GM12878 (cell line): ENCODE measurements at regions not wholly inside any gene's neighbourhood (a gene's known extent, or its start where the extent isn't known, plus 50 kb on each side); places are given as distances from the start of the nearest gene placed in this dataset.

Experiments used
- BCL11A ChIP-seq: IDR thresholded peaks from 2 replicates; pipeline ENCODE4 v1.6.1; 2011; ENCODE audit warnings: low read depth, low read length
- EP300 ChIP-seq, 2 experiments: fragments of 150-350 bp in 1 of 2; IDR thresholded peaks; 2 replicates each; pipeline ENCODE4 v1.6.1; 2011 to 2012; ENCODE audit warnings: low read depth in 2 of 2, low read length in 2 of 2, borderline replicate concordance in 1 of 2, improper control_type of control experiment in 1 of 2, inconsistent platforms in 1 of 2; ENCODE audit not compliant: control insufficient read depth in 1 of 2
- EZH2 ChIP-seq: IDR thresholded peaks from 2 replicates; pipeline ENCODE4 v1.6.1; 2012; ENCODE audit warnings: low read depth, mild to moderate bottlenecking, control low read depth, inconsistent platforms, low read length, borderline replicate concordance; ENCODE audit not compliant: control insufficient read depth
- POLR2A ChIP-seq: IDR thresholded peaks from 2 replicates; pipeline ENCODE4 v1.6.1; 2011; ENCODE audit warnings: low read depth, mild to moderate bottlenecking, low read length
- SMC3 ChIP-seq: IDR thresholded peaks from 2 replicates; pipeline ENCODE4 v1.6.1; 2011; ENCODE audit warnings: low read length, improper control_type of control experiment, borderline replicate concordance
- TCF12 ChIP-seq: IDR thresholded peaks from 2 replicates; pipeline ENCODE4 v1.6.1; 2011; ENCODE audit warnings: low read depth, mild to moderate bottlenecking, low read length
- TF ChIP-seq, protein P1 (sequence below): IDR thresholded peaks from 2 replicates; pipeline ENCODE4 v1.6.1; 2012; ENCODE audit warnings: low read depth, low read length, improper control_type of control experiment
- TF ChIP-seq, protein P2 (sequence below): fragments of 450-650 bp; IDR thresholded peaks from 2 replicates; pipeline ENCODE4 v1.6.1; 2016; ENCODE audit warnings: mild to moderate bottlenecking
- TF ChIP-seq, protein P3 (sequence below): IDR thresholded peaks from 2 replicates; pipeline ENCODE4 v1.6.1; 2012; ENCODE audit warnings: low read length, inconsistent platforms
- TF ChIP-seq, protein P4 (sequence below), 3 experiments: IDR thresholded peaks in 2 of 3; conservative IDR thresholded peaks in 1 of 3; 2 replicates each; pipeline ENCODE4 v1.5.1; 2011; ENCODE audit warnings: low read depth in 3 of 3, low read length in 3 of 3, mild to moderate bottlenecking in 3 of 3, control low read depth in 2 of 3, moderate library complexity in 2 of 3, inconsistent platforms in 1 of 3, mixed read lengths in 1 of 3; ENCODE audit not compliant: control insufficient read depth in 2 of 3, insufficient read depth in 1 of 3; ENCODE audit errors: extremely low read depth in 1 of 3
- TF ChIP-seq, protein P5 (sequence below): fragments of 450-650 bp; IDR thresholded peaks from 2 replicates; pipeline ENCODE4 v1.6.1; 2017; ENCODE audit warnings: mild to moderate bottlenecking, moderate library complexity

DNA sequence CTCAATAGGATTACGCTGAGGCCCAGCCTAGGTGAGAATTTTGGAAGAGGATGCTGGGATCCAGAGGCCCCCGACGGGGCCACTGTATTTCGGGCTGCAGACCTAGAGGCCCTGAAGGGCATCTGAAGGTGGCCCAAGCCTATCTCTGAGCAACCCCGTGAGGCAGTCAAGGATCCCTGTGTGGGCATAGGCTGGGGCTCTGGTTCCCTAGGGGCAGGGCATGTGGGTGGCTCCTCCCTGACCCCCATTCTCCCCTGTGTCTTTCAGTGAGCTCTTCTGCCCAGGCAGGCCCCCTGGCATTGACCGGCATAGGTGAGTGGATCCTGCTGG, 216.0 kb downstream of the SNRPN start:
- TF ChIP-seq TCF12 = no peak
- TF ChIP-seq, protein P1, sequence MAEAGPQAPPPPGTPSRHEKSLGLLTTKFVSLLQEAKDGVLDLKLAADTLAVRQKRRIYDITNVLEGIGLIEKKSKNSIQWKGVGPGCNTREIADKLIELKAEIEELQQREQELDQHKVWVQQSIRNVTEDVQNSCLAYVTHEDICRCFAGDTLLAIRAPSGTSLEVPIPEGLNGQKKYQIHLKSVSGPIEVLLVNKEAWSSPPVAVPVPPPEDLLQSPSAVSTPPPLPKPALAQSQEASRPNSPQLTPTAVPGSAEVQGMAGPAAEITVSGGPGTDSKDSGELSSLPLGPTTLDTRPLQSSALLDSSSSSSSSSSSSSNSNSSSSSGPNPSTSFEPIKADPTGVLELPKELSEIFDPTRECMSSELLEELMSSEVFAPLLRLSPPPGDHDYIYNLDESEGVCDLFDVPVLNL = no peak
- TF ChIP-seq, protein P2, sequence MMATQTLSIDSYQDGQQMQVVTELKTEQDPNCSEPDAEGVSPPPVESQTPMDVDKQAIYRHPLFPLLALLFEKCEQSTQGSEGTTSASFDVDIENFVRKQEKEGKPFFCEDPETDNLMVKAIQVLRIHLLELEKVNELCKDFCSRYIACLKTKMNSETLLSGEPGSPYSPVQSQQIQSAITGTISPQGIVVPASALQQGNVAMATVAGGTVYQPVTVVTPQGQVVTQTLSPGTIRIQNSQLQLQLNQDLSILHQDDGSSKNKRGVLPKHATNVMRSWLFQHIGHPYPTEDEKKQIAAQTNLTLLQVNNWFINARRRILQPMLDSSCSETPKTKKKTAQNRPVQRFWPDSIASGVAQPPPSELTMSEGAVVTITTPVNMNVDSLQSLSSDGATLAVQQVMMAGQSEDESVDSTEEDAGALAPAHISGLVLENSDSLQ = no peak
- TF ChIP-seq, protein P3, sequence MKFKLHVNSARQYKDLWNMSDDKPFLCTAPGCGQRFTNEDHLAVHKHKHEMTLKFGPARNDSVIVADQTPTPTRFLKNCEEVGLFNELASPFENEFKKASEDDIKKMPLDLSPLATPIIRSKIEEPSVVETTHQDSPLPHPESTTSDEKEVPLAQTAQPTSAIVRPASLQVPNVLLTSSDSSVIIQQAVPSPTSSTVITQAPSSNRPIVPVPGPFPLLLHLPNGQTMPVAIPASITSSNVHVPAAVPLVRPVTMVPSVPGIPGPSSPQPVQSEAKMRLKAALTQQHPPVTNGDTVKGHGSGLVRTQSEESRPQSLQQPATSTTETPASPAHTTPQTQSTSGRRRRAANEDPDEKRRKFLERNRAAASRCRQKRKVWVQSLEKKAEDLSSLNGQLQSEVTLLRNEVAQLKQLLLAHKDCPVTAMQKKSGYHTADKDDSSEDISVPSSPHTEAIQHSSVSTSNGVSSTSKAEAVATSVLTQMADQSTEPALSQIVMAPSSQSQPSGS = no peak
- no peak for TF ChIP-seq SMC3
- TF ChIP-seq EP300 (IDR thresholded peaks at IDR 0.05; ENCODE audit: borderline replicate concordance in 1 of 2, control insufficient read depth in 1 of 2, low read depth in 2 of 2, low read length in 2 of 2) = no peak
- TF ChIP-seq, protein P4, sequence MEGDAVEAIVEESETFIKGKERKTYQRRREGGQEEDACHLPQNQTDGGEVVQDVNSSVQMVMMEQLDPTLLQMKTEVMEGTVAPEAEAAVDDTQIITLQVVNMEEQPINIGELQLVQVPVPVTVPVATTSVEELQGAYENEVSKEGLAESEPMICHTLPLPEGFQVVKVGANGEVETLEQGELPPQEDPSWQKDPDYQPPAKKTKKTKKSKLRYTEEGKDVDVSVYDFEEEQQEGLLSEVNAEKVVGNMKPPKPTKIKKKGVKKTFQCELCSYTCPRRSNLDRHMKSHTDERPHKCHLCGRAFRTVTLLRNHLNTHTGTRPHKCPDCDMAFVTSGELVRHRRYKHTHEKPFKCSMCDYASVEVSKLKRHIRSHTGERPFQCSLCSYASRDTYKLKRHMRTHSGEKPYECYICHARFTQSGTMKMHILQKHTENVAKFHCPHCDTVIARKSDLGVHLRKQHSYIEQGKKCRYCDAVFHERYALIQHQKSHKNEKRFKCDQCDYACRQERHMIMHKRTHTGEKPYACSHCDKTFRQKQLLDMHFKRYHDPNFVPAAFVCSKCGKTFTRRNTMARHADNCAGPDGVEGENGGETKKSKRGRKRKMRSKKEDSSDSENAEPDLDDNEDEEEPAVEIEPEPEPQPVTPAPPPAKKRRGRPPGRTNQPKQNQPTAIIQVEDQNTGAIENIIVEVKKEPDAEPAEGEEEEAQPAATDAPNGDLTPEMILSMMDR (IDR thresholded peaks at IDR 0.05 in 2 of 3, conservative IDR thresholded peaks at IDR 0.05 in 1 of 3; ENCODE audit: control insufficient read depth in 2 of 3, extremely low read depth in 1 of 3, insufficient read depth in 1 of 3, low read depth in 3 of 3, low read length in 3 of 3) = no peak
- TF ChIP-seq, protein P5, sequence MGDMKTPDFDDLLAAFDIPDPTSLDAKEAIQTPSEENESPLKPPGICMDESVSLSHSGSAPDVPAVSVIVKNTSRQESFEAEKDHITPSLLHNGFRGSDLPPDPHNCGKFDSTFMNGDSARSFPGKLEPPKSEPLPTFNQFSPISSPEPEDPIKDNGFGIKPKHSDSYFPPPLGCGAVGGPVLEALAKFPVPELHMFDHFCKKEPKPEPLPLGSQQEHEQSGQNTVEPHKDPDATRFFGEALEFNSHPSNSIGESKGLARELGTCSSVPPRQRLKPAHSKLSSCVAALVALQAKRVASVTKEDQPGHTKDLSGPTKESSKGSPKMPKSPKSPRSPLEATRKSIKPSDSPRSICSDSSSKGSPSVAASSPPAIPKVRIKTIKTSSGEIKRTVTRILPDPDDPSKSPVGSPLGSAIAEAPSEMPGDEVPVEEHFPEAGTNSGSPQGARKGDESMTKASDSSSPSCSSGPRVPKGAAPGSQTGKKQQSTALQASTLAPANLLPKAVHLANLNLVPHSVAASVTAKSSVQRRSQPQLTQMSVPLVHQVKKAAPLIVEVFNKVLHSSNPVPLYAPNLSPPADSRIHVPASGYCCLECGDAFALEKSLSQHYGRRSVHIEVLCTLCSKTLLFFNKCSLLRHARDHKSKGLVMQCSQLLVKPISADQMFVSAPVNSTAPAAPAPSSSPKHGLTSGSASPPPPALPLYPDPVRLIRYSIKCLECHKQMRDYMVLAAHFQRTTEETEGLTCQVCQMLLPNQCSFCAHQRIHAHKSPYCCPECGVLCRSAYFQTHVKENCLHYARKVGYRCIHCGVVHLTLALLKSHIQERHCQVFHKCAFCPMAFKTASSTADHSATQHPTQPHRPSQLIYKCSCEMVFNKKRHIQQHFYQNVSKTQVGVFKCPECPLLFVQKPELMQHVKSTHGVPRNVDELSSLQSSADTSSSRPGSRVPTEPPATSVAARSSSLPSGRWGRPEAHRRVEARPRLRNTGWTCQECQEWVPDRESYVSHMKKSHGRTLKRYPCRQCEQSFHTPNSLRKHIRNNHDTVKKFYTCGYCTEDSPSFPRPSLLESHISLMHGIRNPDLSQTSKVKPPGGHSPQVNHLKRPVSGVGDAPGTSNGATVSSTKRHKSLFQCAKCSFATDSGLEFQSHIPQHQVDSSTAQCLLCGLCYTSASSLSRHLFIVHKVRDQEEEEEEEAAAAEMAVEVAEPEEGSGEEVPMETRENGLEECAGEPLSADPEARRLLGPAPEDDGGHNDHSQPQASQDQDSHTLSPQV = no peak
- TF ChIP-seq POLR2A = no peak
- no peak for TF ChIP-seq BCL11A
- TF ChIP-seq EZH2 = no peak
